WERI-Rb-1 (cell line): ENCODE measurements at regions not wholly inside any gene's neighbourhood (a gene's known extent, or its start where the extent isn't known, plus 50 kb on each side); places are given as distances from the start of the nearest gene placed in this dataset.

Experiments
- DNase-seq: peaks from one replicate; pipeline ENCODE4 v3.0.0-alpha.2; 2020
- H3K27ac ChIP-seq: fragments of 250-450 bp; sonication (Bioruptor Pico); 2 replicates; pipeline ENCODE4 v1.5.1; 2020; ENCODE audit warnings: mild to moderate bottlenecking, moderate library complexity
- H3K27me3 ChIP-seq: fragments of 250-450 bp; sonication (Bioruptor Pico); 2 replicates; pipeline ENCODE4 v1.5.1; 2021; ENCODE audit warnings: mild to moderate bottlenecking, low read depth, moderate library complexity; ENCODE audit not compliant: insufficient read depth, severe bottlenecking
- H3K36me3 ChIP-seq: fragments of 250-450 bp; sonication (Bioruptor Pico); 2 replicates; pipeline ENCODE4 v1.5.1; 2020; ENCODE audit warnings: mild to moderate bottlenecking, moderate library complexity
- H3K4me3 ChIP-seq: 2 replicates; pipeline ENCODE4 v1.5.1; 2011; ENCODE audit warnings: low read depth, mild to moderate bottlenecking, control low read depth, low read length
- H3K9me3 ChIP-seq: fragments of 250-450 bp; sonication (Bioruptor Pico); 2 replicates; pipeline ENCODE4 v1.5.1; 2021; ENCODE audit warnings: mild to moderate bottlenecking, moderate library complexity; ENCODE audit not compliant: severe bottlenecking
- TF ChIP-seq, protein P1 (sequence below): IDR thresholded peaks from 2 replicates; pipeline ENCODE4 v1.5.1; 2011; ENCODE audit warnings: low read depth, mild to moderate bottlenecking, control low read depth, inconsistent platforms, low read length

DNA sequence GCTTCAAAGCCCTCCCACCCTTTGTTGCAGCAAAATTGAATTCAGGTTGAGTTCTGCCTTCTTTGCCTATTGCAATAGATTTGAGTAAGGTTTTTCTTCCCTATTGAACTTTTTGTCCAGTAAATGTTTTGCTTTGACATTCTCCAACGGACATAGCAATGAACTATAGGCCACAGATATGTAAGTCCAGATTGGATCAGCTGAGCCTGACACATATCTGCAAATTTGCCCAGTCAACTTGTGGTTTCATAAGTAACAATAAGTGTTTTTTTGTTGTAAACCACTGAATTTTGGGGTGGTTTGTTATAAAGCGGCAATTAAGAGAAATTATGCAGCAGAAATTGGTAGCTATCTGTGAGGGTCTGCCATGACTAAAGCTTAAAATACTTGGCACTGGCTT, 332.1 kb upstream of the SORCS1 start:
- Histone ChIP-seq H3K9me3 (no peaks in the 10 kb centered on the region), H3K4me3 (no peak overlapping the region), H3K36me3 (no peaks in the 10 kb centered on the region), H3K27ac (no peak overlapping the region), H3K27me3 (no peaks in the 10 kb centered on the region)
- DNase-seq = no peak
- TF ChIP-seq, protein P1, sequence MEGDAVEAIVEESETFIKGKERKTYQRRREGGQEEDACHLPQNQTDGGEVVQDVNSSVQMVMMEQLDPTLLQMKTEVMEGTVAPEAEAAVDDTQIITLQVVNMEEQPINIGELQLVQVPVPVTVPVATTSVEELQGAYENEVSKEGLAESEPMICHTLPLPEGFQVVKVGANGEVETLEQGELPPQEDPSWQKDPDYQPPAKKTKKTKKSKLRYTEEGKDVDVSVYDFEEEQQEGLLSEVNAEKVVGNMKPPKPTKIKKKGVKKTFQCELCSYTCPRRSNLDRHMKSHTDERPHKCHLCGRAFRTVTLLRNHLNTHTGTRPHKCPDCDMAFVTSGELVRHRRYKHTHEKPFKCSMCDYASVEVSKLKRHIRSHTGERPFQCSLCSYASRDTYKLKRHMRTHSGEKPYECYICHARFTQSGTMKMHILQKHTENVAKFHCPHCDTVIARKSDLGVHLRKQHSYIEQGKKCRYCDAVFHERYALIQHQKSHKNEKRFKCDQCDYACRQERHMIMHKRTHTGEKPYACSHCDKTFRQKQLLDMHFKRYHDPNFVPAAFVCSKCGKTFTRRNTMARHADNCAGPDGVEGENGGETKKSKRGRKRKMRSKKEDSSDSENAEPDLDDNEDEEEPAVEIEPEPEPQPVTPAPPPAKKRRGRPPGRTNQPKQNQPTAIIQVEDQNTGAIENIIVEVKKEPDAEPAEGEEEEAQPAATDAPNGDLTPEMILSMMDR = no peak

DNA sequence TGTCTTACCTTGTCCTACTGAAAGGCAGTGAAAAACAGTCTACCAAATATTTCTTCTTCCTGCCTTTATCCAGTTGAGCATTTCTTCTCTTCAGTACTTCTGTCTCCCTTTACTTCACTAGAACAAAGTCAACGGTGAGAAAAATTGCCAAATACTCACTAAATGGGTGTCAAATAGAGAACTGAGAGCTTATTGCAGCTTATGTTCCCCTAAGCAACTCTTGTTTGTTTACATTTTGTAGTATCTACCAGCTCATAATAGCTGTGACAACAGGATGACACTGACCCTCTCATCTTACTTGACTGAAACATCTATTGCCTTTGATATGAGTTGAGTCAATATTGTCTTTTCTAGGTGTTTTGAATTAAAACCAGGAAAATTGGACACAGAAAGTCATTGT, 327.9 kb upstream of the SORCS1 start:
- H3K27ac ChIP-seq = no peak overlapping the region
- TF ChIP-seq, protein P1 = no peak
- H3K27me3 ChIP-seq = no peaks in the 10 kb centered on the region
- H3K4me3 ChIP-seq = no peak overlapping the region
- no peaks in the 10 kb centered on the region for H3K36me3 ChIP-seq
- H3K9me3 ChIP-seq = no peaks in the 10 kb centered on the region
- no peak for DNase-seq

DNA sequence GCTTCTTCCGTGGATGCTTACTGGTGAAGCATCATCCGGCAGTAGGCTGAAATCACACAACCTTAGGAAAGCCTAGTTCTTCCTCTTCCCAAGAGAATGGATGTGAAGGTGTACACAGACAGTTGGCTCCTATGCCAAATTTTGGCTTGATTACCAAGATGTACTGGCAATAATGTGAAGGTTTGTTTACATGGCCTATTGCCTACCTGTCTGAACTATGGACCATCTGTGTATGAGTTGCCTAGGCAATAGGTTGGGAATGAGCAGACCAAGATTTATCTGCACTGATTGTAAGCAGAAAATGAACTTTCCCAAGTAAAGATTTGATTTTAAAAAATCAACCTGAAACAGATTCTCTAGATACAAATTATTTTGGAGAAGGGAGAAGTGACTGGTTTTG, 325.9 kb upstream of the SORCS1 start:
- Histone ChIP-seq H3K9me3 (no peaks in the 10 kb centered on the region), H3K27ac (no peak overlapping the region), H3K4me3 (no peak overlapping the region), H3K36me3 (no peaks in the 10 kb centered on the region), H3K27me3 (no peaks in the 10 kb centered on the region)
- TF ChIP-seq, protein P1 = no peak
- DNase-seq = no peak

DNA sequence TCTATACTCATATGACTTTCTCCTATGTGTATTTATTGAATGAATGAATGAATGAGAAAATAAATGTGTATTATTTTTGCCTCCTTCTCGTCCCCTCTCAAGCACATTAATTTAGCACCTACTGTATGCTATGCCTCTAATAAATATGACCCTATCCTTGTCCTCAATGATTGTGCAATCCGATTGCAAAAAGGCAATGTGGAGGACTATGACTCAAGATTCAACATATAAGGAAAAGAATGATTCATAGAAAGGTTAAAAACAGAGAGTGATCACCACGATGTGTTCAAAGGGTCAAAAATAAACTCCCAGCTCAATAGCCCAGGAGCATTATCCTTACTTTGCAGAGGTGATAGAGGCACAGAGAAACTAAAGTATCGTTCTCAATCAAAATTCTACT, 322.8 kb upstream of the SORCS1 start:
- H3K4me3 ChIP-seq = no peak overlapping the region
- H3K27me3 ChIP-seq = no peaks in the 10 kb centered on the region
- no peaks in the 10 kb centered on the region for H3K9me3 ChIP-seq
- TF ChIP-seq, protein P1 = no peak
- no peak for DNase-seq
- no peak overlapping the region for H3K27ac ChIP-seq
- H3K36me3 ChIP-seq = no peaks in the 10 kb centered on the region

DNA sequence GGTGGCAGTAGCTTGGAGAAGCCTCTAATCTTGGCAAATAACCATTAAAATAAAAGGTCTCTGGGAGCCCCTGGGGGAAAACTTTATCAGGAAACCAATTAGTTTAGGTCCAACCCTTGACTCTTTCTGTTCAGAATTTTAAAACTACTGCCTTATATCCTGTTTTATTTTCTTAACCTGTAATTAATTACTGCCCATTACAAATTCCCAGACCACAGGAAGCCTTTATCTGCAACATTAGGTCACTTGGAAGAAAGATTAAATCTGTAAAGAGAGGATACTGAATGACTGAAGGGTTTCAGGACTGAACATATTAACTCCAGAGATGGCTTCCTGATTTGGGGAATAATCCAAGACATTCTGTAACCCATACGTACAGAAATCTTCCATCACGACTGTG, 320.5 kb upstream of the SORCS1 start:
- Histone ChIP-seq H3K36me3 (no peaks in the 10 kb centered on the region), H3K4me3 (no peak overlapping the region), H3K27me3 (no peaks in the 10 kb centered on the region), H3K9me3 (no peaks in the 10 kb centered on the region), H3K27ac (no peak overlapping the region)
- no peak for DNase-seq
- TF ChIP-seq, protein P1 = no peak

DNA sequence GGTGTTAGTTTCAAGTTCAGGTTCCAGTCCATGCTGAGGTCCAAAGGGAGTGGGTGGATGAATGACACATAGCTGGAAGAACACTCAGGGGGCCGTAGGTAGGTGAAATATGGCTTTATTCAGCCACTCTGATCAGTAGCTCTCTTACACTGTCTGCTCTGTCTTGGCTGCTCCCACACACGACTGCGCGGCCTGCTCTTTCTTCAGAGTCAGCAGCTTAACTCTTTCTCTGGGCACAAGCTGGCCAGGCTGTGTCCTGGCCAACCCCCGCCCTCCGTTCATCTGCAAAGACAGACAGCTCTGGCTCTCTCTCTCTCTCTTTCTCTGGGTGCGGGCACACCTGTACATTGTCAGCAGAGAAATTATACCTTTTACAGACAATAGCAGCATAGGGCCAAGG, 317.4 kb upstream of the SORCS1 start:
- Histone ChIP-seq H3K36me3 (no peaks in the 10 kb centered on the region), H3K9me3 (no peaks in the 10 kb centered on the region), H3K27me3 (no peaks in the 10 kb centered on the region), H3K27ac (no peak overlapping the region), H3K4me3 (no peak overlapping the region)
- no peak for DNase-seq
- TF ChIP-seq, protein P1 = no peak
